ENCODE measurements at regions not wholly inside any gene's neighbourhood (a gene's known extent, or its start where the extent isn't known, plus 50 kb on each side); places are given as distances from the start of the nearest gene placed in this dataset.

GRCh38 chrX:79065696-79066095 is 78.8 kb upstream of the GPR174 start:
- TF ChIP-seq CTCF (IDR thresholded peaks at IDR 0.05; ENCODE audit: low read depth, low read length, poor library complexity, severe bottlenecking) (no peak), EZH2phosphoT487 (IDR thresholded peaks at IDR 0.05; ENCODE audit: borderline replicate concordance, low read length) (no peak)
